Vagina (tissue), 2 donors: ENCODE measurements at regions not wholly inside any gene's neighbourhood (a gene's known extent, or its start where the extent isn't known, plus 50 kb on each side); places are given as distances from the start of the nearest gene placed in this dataset.

ENCODE experiments used
- POLR2AphosphoS5 ChIP-seq, 2 donors: sonication (generic); formaldehyde crosslinking; IDR thresholded peaks; one replicate each; pipeline ENCODE4 v1.9.0; 2017; ENCODE audit warnings: antibody characterized with exemption in 2 of 2, mild to moderate bottlenecking in 2 of 2, low read depth in 1 of 2; ENCODE audit not compliant: insufficient read depth in 1 of 2
- TF ChIP-seq, protein P1 (sequence below), 3 experiments: fragments of 450-650 bp in 2 of 3; fragments of 200-600 bp in 1 of 3; sonication (generic) in 1 of 3; IDR thresholded peaks; one replicate each; pipeline ENCODE4 v1.5.1; 2017 to 2019; ENCODE audit warnings: antibody characterized with exemption in 3 of 3, mild to moderate bottlenecking in 2 of 3, moderate library complexity in 2 of 3

GRCh38 chr13:72570019-72570418, 157.4 kb downstream of the MZT1 start:
- TF ChIP-seq, protein P1, sequence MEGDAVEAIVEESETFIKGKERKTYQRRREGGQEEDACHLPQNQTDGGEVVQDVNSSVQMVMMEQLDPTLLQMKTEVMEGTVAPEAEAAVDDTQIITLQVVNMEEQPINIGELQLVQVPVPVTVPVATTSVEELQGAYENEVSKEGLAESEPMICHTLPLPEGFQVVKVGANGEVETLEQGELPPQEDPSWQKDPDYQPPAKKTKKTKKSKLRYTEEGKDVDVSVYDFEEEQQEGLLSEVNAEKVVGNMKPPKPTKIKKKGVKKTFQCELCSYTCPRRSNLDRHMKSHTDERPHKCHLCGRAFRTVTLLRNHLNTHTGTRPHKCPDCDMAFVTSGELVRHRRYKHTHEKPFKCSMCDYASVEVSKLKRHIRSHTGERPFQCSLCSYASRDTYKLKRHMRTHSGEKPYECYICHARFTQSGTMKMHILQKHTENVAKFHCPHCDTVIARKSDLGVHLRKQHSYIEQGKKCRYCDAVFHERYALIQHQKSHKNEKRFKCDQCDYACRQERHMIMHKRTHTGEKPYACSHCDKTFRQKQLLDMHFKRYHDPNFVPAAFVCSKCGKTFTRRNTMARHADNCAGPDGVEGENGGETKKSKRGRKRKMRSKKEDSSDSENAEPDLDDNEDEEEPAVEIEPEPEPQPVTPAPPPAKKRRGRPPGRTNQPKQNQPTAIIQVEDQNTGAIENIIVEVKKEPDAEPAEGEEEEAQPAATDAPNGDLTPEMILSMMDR (IDR thresholded peaks at IDR 0.05): no peak
- TF ChIP-seq POLR2AphosphoS5 (IDR thresholded peaks at IDR 0.05; ENCODE audit: insufficient read depth in 1 of 2, low read depth in 1 of 2): no peak
